Nephron progenitor cell (in vitro differentiated cells): ENCODE measurements at regions not wholly inside any gene's neighbourhood (a gene's known extent, or its start where the extent isn't known, plus 50 kb on each side); places are given as distances from the start of the nearest gene placed in this dataset.

Experiments used
- DNase-seq: peaks from one replicate; pipeline ENCODE4 v3.0.0; 2021
- H3K27ac Mint-ChIP-seq: 2 replicates; pipeline ENCODE4 v1.8.0; 2021; ENCODE audit warnings: mild to moderate bottlenecking, moderate library complexity, mixed read lengths
- H3K27me3 Mint-ChIP-seq: 2 replicates; pipeline ENCODE4 v1.8.0; 2021; ENCODE audit warnings: mild to moderate bottlenecking, low read depth, mixed read lengths; ENCODE audit not compliant: poor library complexity
- H3K36me3 Mint-ChIP-seq: 2 replicates; pipeline ENCODE4 v1.8.0; 2021; ENCODE audit warnings: low read depth, mixed read lengths
- H3K4me1 Mint-ChIP-seq: 2 replicates; pipeline ENCODE4 v1.8.0; 2021; ENCODE audit warnings: mixed read lengths
- H3K4me3 Mint-ChIP-seq: 2 replicates; pipeline ENCODE4 v1.8.0; 2021; ENCODE audit warnings: mild to moderate bottlenecking, moderate library complexity, mixed read lengths
- H3K9me3 Mint-ChIP-seq: 2 replicates; pipeline ENCODE4 v1.8.0; 2021; ENCODE audit warnings: mild to moderate bottlenecking, moderate library complexity, mixed read lengths
- CTCF ChIP-seq: fragments of 200-600 bp; sonication (generic); IDR thresholded peaks from 2 replicates; pipeline ENCODE4 v1.5.0; 2021; ENCODE audit warnings: antibody characterized with exemption

- no peaks in the 10 kb centered on the region for H3K36me3 Mint-ChIP-seq
- no peak for DNase-seq
- H3K4me3 Mint-ChIP-seq = no peak overlapping the region
- no peak for TF ChIP-seq CTCF
- H3K27ac Mint-ChIP-seq = no peak overlapping the region
- H3K4me1 Mint-ChIP-seq = peaks cover 40% of the 10 kb centered on the region
- H3K9me3 Mint-ChIP-seq = no peaks in the 10 kb centered on the region
- peaks cover 12% of the 10 kb centered on the region for H3K27me3 Mint-ChIP-seq
These were observed 215.3 kb upstream of the ZNF32 start for GRCh38 chr10:43863859-43864591.

- H3K4me1 Mint-ChIP-seq = peaks cover 32% of the 10 kb centered on the region
- H3K4me3 Mint-ChIP-seq = no peak overlapping the region
- no peak for TF ChIP-seq CTCF
- H3K9me3 Mint-ChIP-seq = no peaks in the 10 kb centered on the region
- H3K27ac Mint-ChIP-seq = no peak overlapping the region
- DNase-seq = no peak
- H3K27me3 Mint-ChIP-seq = peaks cover 12% of the 10 kb centered on the region
- H3K36me3 Mint-ChIP-seq = no peaks in the 10 kb centered on the region
These were observed 214.6 kb upstream of the ZNF32 start for GRCh38 chr10:43863270-43863669.

GRCh38 chr10:43862756-43863155 lies 214.1 kb upstream of the ZNF32 start:
- Mint-ChIP-seq H3K36me3 (no peaks in the 10 kb centered on the region), H3K4me1 (peaks cover 27% of the 10 kb centered on the region), H3K27me3 (peaks cover 12% of the 10 kb centered on the region), H3K4me3 (no peak overlapping the region), H3K9me3 (no peaks in the 10 kb centered on the region), H3K27ac (no peak overlapping the region)
- no peak for TF ChIP-seq CTCF
- DNase-seq = no peak

GRCh38 chr10:43861966-43862751 lies 213.5 kb upstream of the ZNF32 start:
- no peak for TF ChIP-seq CTCF
- peaks cover 21% of the 10 kb centered on the region for H3K4me1 Mint-ChIP-seq
- no peaks in the 10 kb centered on the region for H3K36me3 Mint-ChIP-seq
- H3K9me3 Mint-ChIP-seq = no peaks in the 10 kb centered on the region
- H3K4me3 Mint-ChIP-seq = no peak overlapping the region
- H3K27ac Mint-ChIP-seq = no peak overlapping the region
- DNase-seq = no peak
- peaks cover 15% of the 10 kb centered on the region for H3K27me3 Mint-ChIP-seq

GRCh38 chr10:43859016-43859525 lies 210.4 kb upstream of the ZNF32 start:
- Mint-ChIP-seq H3K4me3 (no peak overlapping the region), H3K9me3 (no peaks in the 10 kb centered on the region)

More at GRCh38 chr10:43859016-43859525, 210.4 kb upstream of the ZNF32 start:
- H3K36me3 Mint-ChIP-seq = no peaks in the 10 kb centered on the region
- H3K4me1 Mint-ChIP-seq = peaks cover 19% of the 10 kb centered on the region
- peaks cover 24% of the 10 kb centered on the region for H3K27me3 Mint-ChIP-seq
- H3K27ac Mint-ChIP-seq = no peak overlapping the region
- TF ChIP-seq CTCF = no peak
- no peak for DNase-seq
